GM23248 (cell line): ENCODE measurements at regions not wholly inside any gene's neighbourhood (a gene's known extent, or its start where the extent isn't known, plus 50 kb on each side); places are given as distances from the start of the nearest gene placed in this dataset.

Experiments used
- EZH2 ChIP-seq: fragments of 200-600 bp; sonication (generic); IDR thresholded peaks from 2 replicates; pipeline ENCODE4 v1.6.1; 2018; ENCODE audit warnings: antibody characterized with exemption, mild to moderate bottlenecking; ENCODE audit not compliant: insufficient read depth, poor library complexity, severe bottlenecking
- EZH2phosphoT487 ChIP-seq: fragments of 200-600 bp; sonication (generic); IDR thresholded peaks from 2 replicates; pipeline ENCODE4 v1.6.1; 2018; ENCODE audit warnings: antibody characterized with exemption, moderate library complexity, mild to moderate bottlenecking, low read depth; ENCODE audit not compliant: insufficient read depth

- no peak for TF ChIP-seq EZH2phosphoT487
- no peak for TF ChIP-seq EZH2
Measured at GRCh38 chr2:174697255-174697654, 67.0 kb downstream of the CHRNA1 start.
